GM19238 (cell line): ENCODE measurements at regions not wholly inside any gene's neighbourhood (a gene's known extent, or its start where the extent isn't known, plus 50 kb on each side); places are given as distances from the start of the nearest gene placed in this dataset.

Experiments
- DNase-seq: peaks from one replicate; pipeline ENCODE4 v3.0.0; 2011; ENCODE audit warnings: low spot score; ENCODE audit not compliant: insufficient read length

DNA sequence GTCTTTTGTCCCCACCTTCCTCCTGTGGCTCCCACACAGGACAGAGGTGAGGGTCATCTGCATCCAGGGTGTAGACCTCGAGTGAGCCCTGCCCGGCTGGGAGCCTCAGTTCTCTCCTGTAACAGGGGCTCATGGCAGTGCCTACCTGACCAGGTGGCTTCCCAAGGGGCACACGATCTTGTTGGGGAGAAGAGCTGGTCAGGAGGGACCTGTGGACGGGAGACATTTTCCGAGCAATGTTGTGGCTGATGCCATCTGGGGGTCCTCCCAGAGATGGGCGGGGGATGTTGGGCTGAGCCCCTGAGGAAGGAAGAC, 51.9 kb downstream of the CEBPB start:
- no peak for DNase-seq

DNA sequence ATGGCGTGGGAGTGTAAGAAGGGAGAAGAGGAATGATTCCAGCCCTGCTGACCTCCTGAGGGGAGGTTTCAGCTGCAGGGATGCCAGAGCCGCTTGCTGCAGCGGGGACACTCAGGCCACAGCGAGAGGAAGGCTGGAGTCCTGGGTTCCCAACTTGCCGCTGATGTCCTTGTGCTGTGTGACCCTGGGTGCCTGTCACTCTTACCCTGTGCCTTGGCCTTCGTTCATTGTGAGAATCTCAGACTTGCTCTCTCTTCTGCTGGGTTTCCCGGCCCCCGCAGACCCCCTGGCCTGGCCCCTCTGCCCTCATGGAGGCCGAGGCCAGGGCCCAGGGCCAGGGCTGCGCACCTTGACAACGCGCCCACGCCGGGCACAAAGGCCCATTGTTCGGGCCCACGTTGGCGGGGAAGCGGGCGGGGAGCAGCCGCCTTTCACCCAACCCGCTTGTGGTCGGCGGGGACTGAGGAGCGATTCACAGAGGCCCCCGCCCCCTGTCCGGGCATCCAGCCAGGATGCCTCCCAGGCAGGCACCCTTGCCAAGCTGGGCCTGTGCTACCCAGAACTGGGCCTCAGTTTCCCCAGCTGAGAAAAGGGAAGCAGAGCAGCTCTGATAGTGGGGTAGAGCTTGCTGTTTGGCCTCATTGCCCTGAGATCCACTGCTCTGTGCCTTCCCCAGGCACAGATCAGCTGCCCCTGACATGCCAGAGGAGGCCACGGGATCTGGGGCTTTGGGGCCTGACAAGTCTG, 52.4 kb downstream of the CEBPB start:
- no peak for DNase-seq

DNA sequence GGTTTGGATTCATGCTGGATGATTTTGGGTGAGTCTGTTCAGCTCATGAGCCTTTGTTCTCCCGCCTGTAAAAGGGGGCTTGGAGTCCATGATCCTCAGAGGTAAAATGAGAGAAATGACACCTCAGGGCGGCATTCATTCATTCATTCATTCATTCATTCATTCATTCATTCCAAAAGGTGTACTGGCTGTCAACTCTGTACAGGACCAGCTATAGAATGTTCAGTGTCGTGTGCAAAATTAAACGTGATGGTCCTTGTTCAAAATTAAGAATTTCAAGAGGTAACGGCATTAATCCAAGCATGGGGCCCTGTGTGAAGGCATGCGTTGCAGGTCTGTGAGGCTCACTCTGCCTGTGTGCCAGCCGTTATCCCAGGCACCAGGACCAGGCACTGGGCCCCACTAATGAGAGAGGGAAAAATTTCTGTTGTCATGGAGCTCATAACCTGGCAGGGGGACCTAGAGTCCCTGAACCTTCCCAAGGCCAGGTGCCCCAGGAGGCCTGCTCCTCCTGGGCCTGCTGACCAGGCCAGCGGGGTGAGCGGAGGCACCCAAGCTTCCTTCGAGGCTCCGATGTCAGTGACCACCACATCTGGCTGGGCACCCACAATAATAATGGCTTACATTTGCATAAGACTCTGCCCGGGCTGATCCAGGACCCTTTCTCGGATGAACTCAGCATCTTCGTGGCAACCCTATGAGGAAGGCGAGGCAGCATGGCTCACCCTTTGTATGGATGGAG, 53.2 kb downstream of the CEBPB start:
- no peak for DNase-seq

DNA sequence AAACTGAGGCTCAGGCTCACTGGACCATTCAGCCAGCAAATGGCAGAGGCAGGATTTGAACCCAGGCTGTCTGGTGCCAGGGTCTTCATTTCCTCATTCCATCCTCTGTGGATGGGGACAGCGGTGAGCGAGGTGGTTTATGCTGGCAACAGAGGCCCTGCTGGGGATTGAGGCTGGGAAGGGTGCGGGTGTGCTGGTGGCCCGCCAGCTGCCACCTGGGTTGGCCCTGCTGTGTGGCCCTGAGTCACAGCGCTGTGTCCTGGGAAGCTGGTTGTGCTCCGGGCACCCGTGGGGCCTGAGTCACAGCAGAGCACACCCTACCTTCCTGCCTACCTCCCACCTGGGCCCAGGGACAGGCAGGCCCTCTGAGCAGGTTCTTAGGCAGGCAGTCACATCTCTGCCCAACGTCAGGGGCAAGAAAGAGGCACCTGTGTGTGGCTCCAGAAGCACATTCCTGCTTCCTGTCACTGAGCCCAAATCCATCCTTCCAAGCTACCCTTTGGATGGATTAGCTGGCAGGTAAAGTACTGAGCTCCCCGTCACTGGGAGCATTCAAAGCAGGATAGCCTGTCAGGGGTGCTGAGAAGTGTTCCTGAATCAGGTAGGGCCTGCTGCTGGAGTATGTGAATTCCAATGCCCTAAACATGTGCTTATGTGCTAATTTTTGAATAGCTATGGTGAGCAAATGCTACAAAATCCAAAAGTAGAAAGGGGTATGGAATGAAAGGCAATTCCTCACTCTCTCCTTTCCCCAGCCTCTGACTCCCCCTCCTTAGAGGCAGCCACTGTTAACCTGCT, 53.9 kb downstream of the CEBPB start:
- DNase-seq, result no peak

DNA sequence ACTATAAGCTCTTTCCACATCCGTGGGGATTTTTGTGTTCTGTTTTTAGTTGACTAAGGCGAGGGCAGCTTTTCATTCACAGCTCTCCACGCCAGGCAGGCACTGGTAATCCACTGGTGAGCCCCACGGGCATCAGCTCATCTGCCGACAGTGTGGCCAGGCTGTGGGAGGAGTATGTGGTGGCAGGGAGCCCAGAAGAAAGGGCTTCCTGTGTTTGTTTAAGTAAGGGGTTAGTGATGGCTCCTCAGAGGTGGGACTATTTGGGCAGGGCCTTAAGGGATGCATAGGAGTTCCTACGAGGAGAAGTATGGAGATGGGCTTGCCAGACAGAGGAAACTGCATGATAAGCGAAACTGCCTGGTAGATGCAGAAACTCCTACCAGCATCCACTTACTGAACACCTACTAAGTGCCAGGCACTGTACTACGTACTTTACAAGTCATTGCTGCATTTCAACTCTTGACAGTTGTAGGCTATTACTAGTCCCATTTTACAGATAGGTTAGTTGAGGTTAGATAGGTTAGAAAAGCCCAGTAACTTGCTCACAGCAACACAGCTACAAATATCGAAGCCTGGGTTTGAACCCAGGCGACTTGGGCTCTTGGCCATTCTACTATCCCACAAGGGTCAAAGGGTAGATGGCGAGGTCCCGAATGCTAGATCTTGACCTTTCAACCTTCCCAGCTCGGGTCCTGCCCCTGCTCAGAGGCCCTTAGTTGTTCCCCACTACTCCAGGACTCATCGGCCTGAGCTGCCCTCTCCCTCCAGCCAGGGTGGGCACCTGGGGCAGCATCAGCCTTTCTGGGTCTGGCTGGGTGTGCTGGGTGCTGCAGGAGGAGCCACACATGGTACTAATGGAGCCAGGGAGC, 55.1 kb downstream of the CEBPB start:
- DNase-seq, result no peak

DNA sequence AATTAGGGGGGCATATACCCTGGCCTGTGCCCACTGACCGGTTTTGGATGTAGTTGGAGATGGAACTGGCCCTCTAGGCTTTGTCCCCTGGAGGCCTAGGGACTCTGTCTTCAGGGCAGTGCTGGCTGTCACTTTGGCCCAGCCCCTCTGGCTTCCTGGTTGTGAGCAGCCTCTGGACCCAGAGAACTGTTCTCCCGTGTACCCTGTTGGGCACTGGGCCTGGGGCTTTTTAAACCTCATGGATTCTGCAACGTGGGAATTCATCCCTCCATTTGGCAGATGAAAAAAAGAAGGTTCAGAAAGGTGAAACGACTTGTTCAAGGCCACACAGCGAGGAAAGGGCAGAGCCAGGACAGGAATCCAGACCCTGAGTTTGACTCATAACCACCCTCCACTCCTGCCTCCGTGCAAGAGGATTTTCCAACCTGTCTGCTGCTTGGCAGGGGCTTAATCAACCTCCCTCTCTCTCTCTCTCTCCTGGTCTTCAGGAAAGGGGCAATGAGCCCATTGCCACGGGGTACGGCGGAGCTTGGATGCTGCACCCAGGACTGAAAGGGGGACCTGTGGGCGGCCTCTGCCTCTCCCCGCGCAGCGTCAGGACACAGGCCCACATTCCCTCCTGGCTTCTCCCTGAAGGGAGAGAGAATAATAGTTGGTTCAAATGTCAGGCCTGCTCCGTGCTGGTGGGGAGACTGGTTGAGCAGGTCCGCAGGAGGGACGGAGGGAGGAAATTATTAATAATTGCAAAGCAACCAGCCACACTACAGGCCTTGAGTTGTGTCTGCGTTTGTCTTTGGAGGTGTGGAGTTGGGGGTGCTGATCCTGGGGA, 56.0 kb downstream of the CEBPB start:
- no peak for DNase-seq

DNA sequence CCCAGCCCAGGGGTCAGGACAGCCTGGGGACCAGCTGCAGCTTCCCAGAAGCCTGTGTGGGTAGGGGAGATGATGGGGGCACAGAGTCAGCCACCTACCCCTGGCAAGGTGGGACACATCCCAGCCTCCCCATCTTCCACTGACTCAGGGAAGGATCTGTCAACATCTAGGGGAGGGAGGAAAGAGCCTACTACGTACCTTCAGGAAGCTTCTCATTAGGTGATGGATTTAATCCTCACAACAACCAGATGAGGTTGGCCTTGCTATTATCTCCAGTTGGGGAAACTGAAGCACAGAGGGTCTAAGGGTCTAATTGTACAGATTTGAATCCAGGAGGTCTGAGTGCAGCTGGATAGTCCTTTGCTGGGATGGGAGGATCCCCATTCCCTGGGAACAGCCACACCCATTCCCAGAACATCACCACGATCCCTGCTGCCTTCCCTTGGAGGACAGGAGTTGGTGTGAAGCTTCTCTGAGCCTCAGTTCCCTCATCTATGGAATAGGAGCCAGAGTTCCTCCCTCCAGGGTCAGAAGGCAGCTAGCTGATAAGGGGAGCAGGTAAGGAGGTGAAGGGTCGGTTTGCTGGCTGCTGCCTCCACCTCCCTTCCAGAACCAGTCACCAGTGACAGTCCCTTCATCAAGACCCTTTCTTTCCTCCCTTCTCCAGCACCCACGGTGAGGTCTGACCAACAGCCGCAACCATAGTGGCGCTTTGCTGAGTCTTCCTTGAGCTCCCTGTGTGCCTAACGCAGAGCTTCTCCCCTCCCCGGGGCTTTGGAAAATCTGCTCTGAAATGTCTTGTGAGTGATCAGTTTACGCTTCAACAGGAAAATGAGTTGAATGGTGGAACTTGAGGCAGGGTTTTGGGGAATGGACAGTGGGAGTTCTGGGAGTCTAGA, 56.8 kb downstream of the CEBPB start:
- no peak for DNase-seq

DNA sequence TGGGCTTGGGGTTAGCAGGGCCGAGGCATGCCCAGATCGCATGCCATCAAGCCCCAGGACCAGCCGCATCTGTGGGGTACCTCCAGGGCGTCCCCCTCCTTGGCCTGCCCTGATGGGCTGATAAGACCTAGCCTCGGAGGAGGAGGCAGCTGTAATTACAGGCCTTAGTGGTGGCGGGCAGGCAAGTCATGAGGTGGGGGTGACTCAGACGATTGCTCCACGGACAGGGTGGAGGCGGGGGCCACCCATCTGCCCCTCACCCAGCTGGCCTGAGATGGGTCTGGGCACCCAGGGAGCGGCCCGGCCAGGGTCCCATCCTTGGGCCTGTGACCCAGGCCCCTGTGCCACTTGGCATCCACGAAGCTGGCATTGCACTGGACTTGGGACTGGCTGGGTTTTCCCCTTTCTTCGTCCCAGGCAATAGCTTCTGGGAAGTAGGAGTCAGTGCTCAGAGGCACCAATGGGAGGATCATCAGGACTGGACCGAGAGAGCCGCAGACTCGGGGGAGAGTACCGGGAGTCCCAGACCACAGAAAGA, 57.5 kb downstream of the CEBPB start:
- DNase-seq, result no peak

DNA sequence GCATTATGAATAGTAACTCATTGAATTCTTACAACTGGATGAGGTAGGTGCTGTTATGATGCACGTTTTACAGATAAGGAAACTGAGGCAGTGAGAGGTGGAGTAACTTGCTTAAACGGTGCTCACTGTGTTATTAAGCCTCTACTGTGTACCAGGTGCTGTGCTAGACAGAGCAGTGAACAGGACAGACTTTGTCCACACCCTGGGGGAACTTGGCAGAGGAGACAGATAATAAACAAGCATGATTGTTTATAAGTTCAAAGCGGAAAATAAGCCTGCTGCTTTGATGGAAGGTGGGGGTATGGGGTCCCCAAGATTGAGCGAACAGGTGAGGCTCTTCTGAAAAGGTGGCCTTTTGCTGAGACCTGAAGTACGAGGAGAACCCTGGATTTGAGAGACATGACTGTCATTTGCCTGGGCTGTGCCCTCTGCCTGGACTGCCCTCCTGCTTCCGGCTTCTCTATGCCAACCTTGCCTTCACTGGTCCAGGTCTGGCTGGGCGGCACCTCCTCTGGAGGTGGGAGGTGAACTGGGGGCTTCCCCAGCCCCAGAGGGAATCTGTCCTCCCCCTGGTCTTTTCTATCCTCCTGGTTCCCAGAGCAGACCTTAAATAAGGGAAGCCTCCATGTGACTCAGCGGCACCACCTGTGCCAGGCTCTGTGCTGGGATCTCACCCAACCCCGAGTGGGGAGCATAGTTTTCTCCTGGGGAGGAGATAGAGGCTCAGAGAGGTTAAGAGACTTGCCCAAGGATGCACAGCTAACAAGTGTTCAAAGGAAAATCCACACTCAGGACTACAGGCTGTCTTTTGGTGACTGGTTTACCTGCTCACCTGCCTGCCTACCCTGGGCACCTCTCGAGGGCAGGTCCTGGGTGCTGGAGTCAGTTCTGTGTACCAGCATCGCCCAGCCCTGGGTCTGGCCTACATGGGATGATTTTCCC, 59.1 kb downstream of the CEBPB start:
- no peak for DNase-seq

DNA sequence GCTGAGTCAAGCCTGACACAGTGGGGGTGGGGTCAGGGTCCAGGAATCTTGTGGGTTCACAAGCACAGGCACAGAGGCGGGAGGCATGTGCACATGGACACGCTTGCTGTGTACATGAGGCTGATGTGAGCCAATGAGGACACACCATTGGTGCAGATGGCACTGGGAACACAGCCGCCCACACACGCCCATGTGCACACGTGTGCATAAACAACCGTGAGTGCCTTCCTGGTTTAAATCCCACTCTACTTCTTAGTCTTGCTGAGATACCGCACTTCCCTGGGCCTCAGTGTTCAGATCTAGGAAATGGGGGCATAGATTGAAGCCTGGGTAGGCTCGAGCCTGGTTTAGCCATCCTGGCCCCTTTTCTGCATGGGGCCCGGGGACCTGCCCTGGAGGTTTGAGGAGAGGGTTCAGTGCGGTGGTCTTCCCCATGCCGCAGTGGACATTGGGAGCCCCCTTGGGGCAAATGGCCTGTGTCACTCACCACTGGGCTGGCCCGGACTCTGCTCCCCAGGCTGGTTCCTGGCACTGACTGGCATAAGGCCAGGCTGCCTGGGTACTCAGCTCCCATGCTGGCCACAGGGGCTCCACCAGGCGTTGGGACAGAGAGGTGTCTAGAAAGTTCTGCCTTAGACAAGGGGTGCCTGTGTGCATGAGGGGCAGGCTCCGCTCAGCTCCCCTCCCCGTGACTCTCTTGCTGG, 60.2 kb downstream of the CEBPB start:
- no peak for DNase-seq

DNA sequence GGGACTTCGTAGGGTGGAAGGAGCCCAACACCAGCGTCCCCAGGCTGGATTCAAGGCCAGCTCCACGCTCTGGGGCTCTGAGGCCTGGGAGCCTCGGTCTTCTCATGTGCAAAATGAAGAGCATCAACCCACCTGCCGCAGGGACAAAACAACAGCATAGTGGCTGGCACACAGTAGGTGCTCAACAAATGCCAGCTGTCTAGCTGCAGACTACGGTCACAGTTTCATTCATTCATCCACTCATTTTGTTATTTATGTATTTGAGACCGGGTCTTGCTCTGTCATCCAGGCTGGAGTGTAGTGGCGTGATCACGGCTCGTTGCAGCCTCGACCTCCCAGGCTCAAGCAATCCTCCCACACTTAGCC, 60.7 kb downstream of the CEBPB start:
- DNase-seq, result no peak

DNA sequence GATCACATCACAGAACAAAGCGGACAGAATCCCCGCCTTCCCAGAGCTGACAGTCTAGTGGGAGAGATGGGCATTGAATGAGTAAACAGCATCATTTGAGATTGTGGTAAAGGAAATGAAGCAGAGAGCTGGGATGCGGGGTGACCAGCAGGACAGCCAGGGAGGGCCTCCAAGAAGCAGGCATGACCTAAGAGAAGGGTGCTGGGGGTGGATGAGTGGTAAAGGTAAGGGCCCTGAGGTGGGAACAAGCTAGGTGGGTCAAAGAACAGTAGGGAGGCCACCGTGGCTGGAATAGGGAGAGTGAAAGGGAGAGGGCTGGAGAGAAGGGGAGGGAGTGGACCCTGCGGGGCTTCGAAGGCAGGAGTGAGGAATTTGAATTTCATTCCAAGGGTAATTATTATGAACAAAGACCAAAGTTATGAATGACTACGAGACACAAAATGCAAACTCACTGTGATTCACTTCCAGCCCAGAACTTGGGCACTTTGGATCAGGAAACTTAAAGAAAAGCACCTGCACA, 61.4 kb downstream of the CEBPB start:
- no peak for DNase-seq

DNA sequence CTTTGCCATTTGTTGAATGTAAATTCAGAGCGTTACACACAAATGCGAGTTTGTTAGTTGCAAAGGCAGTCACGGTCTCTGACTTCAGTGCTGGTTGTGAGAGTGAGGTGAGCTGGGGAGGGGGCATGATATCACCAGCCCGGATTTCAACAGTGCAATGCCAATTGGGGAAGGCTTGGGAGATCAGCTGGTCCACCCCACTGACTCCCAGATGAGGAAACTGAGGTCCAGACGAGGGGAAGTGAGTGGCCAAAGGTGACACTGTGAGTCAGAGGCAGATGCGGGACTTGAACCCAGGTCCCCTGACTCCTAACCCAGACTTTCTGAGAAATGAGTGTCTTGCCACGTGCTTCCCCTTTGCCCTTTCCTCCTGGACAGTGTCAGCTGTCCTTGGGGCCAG, 62.1 kb downstream of the CEBPB start:
- DNase-seq, result no peak

DNA sequence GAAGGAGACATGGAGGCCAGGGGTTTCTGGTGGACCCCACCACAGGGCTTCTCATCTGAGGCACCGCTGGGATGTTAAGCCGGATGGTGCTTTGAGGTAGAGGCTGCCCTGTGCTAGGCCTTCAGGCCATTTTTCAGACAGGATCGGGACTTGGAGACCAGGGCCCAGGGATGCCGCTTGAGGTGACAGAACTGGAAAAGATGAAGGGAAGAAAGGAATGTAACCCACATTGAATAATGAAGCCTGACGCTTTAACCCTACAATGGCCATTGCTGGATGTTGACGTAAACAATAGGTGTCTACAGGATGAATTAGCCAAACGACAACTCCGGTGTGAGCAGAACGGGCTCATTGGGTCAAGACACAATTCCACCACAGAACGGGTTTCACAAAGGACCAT, 62.5 kb downstream of the CEBPB start:
- DNase-seq, result no peak

DNA sequence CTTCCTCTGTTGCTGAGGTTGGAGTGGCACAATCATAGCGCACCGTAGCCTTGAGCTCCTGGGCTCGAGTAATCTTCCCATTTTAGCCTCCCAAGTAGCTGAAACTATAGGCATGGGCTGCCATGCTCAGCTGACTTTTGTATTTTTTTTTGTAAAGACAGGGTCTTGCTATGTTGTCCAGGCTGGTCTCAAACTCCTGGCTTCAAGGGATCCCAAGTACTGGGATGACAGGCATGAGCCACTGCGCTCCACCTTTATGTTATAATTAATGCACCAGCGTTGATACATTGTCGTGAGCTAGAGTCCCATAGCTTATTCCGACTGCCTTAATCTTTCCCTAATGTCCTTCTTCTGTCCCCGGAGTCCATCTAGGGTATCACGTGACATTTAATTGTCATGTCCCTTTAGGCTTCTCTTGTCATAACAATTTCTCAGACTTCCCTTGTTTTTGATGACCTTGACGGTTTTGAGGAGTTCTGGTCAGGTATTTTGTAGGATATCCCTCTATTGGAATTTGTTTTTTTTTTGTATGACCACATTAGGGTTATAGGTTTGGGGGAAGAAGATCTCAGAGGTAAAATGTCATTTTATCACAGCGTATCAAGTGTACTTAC, 63.9 kb downstream of the CEBPB start:
- DNase-seq, result no peak

DNA sequence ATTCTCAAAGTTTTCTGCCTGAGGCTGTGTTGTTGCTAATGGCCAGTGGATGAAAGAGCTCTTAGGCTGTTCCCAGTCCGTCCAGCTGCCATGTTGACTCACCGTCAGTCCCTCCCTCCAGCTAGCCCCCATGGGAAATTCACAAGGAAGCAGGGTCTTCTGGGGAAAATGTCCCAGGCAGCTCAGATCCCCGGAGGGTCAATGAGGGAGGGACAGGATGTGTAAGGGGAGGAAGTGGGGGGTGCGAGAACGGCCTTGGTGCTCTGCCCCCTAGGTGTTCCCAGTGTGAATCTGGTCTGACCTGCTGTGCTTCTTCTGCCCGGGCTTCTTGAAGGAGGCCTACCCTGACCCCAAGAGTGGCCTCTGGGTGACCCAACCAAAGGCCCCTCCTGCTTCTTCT, 65.9 kb downstream of the CEBPB start:
- no peak for DNase-seq

DNA sequence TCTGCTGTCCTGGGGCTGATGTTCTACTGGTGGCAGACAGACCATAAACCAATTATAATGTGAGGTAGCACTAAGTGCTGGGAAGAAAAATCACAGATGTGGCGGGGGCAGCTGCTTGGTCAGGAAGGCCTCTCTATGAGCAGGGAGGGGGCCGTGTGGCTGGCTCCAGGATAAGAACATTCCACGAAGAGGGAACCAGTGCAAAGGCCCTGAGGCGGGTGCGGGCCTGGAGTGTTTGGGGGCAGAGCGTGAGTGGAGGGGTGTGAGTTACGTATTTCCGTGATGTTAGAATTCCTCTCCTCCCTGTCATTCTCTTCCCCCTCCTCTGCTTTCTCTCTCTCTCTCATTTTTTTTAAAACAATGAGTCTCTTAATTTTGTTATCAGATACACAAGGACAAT, 67.2 kb downstream of the CEBPB start:
- DNase-seq, result no peak
